ENCODE measurements at regions not wholly inside any gene's neighbourhood (a gene's known extent, or its start where the extent isn't known, plus 50 kb on each side); places are given as distances from the start of the nearest gene placed in this dataset.

- Histone ChIP-seq H3K79me1 (ENCODE audit: low read depth, low read length) (no peaks in the 10 kb centered on the region), H2BK5ac (ENCODE audit: low read length) (no peak overlapping the region), H3K27ac (replicated peaks; ENCODE audit: low read length) (no peak overlapping the region), H2BK15ac (ENCODE audit: low read length) (no peak overlapping the region), H3K4me1 (ENCODE audit: control insufficient read depth in 2 of 2, insufficient read depth in 1 of 2, low read depth in 1 of 2, low read length in 2 of 2) (no peaks in the 10 kb centered on the region), H3K4ac (ENCODE audit: low read length) (no peak overlapping the region), H4K8ac (ENCODE audit: low read depth, low read length) (no peak overlapping the region), H3K14ac (ENCODE audit: low read length) (no peak overlapping the region), H3K36me3 (replicated peaks in 1 of 2; ENCODE audit: control insufficient read depth in 2 of 2, insufficient read depth in 2 of 2, low read length in 2 of 2) (no peaks in the 10 kb centered on the region), H3K23ac (ENCODE audit: low read depth, low read length, poor library complexity) (no peak overlapping the region), H3K4me3 (ENCODE audit: low read length in 2 of 2) (no peak overlapping the region), H2BK12ac (ENCODE audit: low read length) (no peak overlapping the region), H2AFZ (ENCODE audit: low read length) (no peak overlapping the region), H3K9ac (ENCODE audit: low read depth, low read length, poor library complexity) (no peak overlapping the region), H2BK120ac (ENCODE audit: low read depth, low read length) (no peak overlapping the region), H3K9me3 (replicated peaks in 1 of 2; ENCODE audit: control insufficient read depth in 2 of 2, insufficient read depth in 1 of 2, low read depth in 1 of 2, low read length in 2 of 2) (peaks cover 0 to 4% of the 10 kb centered on the region in 2 donors), H3K4me2 (ENCODE audit: insufficient read depth, low read length, poor library complexity, severe bottlenecking) (no peak overlapping the region), H2AK5ac (ENCODE audit: low read depth, low read length) (no peak overlapping the region), H3K27me3 (ENCODE audit: control insufficient read depth in 3 of 3, insufficient read depth in 3 of 3, low read depth in 1 of 3, low read length in 3 of 3) (peaks cover 0 to 3% (median 0%) of the 10 kb centered on the region in 3 experiments), H4K91ac (ENCODE audit: low read depth, low read length, poor library complexity) (no peak overlapping the region), H3K18ac (ENCODE audit: low read length) (no peak overlapping the region)
- DNase-seq (ENCODE audit: low spot score): no peak
- no CpG with 5 or more reads among the region's 1 CpG for WGBS, 2 donors (ENCODE audit: extremely low coverage in 2 of 2, insufficient read length in 2 of 2, insufficient replicate concordance in 1 of 2)
These were observed 167.3 kb upstream of the THBS1 start for GRCh38 chr15:39413558-39413957.

- H2BK120ac ChIP-seq (ENCODE audit: low read depth, low read length): no peak overlapping the region
- H3K4ac ChIP-seq (ENCODE audit: low read length): no peak overlapping the region
- no peak overlapping the region for H3K14ac ChIP-seq (ENCODE audit: low read length)
- H3K4me3 ChIP-seq (ENCODE audit: low read length in 2 of 2): no peak overlapping the region
- H2AK5ac ChIP-seq (ENCODE audit: low read depth, low read length): no peak overlapping the region
- H3K9me3 ChIP-seq (replicated peaks in 1 of 2; ENCODE audit: control insufficient read depth in 2 of 2, insufficient read depth in 1 of 2, low read depth in 1 of 2, low read length in 2 of 2): peaks cover 0 to 4% of the 10 kb centered on the region in 2 donors
- no peak for DNase-seq (ENCODE audit: low spot score)
- H3K4me1 ChIP-seq (ENCODE audit: control insufficient read depth in 2 of 2, insufficient read depth in 1 of 2, low read depth in 1 of 2, low read length in 2 of 2): no peaks in the 10 kb centered on the region
- no CpG with 5 or more reads among the region's 4 CpGs for WGBS, 2 donors (ENCODE audit: extremely low coverage in 2 of 2, insufficient read length in 2 of 2, insufficient replicate concordance in 1 of 2)
- no peak overlapping the region for H3K9ac ChIP-seq (ENCODE audit: low read depth, low read length, poor library complexity)
- H2AFZ ChIP-seq (ENCODE audit: low read length): no peak overlapping the region
- H3K27ac ChIP-seq (replicated peaks; ENCODE audit: low read length): no peak overlapping the region
- H2BK15ac ChIP-seq (ENCODE audit: low read length): no peak overlapping the region
- H4K91ac ChIP-seq (ENCODE audit: low read depth, low read length, poor library complexity): no peak overlapping the region
- H3K36me3 ChIP-seq (replicated peaks in 1 of 2; ENCODE audit: control insufficient read depth in 2 of 2, insufficient read depth in 2 of 2, low read length in 2 of 2): no peaks in the 10 kb centered on the region
- H3K23ac ChIP-seq (ENCODE audit: low read depth, low read length, poor library complexity): no peak overlapping the region
- no peak overlapping the region for H3K4me2 ChIP-seq (ENCODE audit: insufficient read depth, low read length, poor library complexity, severe bottlenecking)
- H2BK5ac ChIP-seq (ENCODE audit: low read length): no peak overlapping the region
- no peak overlapping the region for H2BK12ac ChIP-seq (ENCODE audit: low read length)
- peaks cover 0 to 3% (median 0%) of the 10 kb centered on the region in 3 experiments for H3K27me3 ChIP-seq (ENCODE audit: control insufficient read depth in 3 of 3, insufficient read depth in 3 of 3, low read depth in 1 of 3, low read length in 3 of 3)
- H4K8ac ChIP-seq (ENCODE audit: low read depth, low read length): no peak overlapping the region
- H3K79me1 ChIP-seq (ENCODE audit: low read depth, low read length): no peaks in the 10 kb centered on the region
- H3K18ac ChIP-seq (ENCODE audit: low read length): no peak overlapping the region
These were observed 166.7 kb upstream of the THBS1 start for GRCh38 chr15:39414201-39414600.

GRCh38 chr15:39415634-39416033, 165.2 kb upstream of the THBS1 start:
- Histone ChIP-seq H2BK120ac (ENCODE audit: low read depth, low read length) (no peak overlapping the region), H3K4ac (ENCODE audit: low read length) (no peak overlapping the region), H3K4me1 (ENCODE audit: control insufficient read depth in 2 of 2, insufficient read depth in 1 of 2, low read depth in 1 of 2, low read length in 2 of 2) (peaks cover 1 to 9% of the 10 kb centered on the region in 2 donors), H3K14ac (ENCODE audit: low read length) (no peak overlapping the region), H3K27me3 (ENCODE audit: control insufficient read depth in 3 of 3, insufficient read depth in 3 of 3, low read depth in 1 of 3, low read length in 3 of 3) (peaks cover 0 to 3% (median 0%) of the 10 kb centered on the region in 3 experiments), H3K23ac (ENCODE audit: low read depth, low read length, poor library complexity) (no peak overlapping the region), H3K9me3 (replicated peaks in 1 of 2; ENCODE audit: control insufficient read depth in 2 of 2, insufficient read depth in 1 of 2, low read depth in 1 of 2, low read length in 2 of 2) (peaks cover 0 to 4% of the 10 kb centered on the region in 2 donors), H3K27ac (replicated peaks; ENCODE audit: low read length) (no peak overlapping the region), H2BK5ac (ENCODE audit: low read length) (no peak overlapping the region), H3K4me2 (ENCODE audit: insufficient read depth, low read length, poor library complexity, severe bottlenecking) (no peak overlapping the region), H2BK12ac (ENCODE audit: low read length) (no peak overlapping the region), H3K18ac (ENCODE audit: low read length) (no peak overlapping the region), H2AFZ (ENCODE audit: low read length) (no peak overlapping the region), H4K91ac (ENCODE audit: low read depth, low read length, poor library complexity) (no peak overlapping the region), H4K8ac (ENCODE audit: low read depth, low read length) (no peak overlapping the region), H3K4me3 (ENCODE audit: low read length in 2 of 2) (no peak overlapping the region), H3K36me3 (replicated peaks in 1 of 2; ENCODE audit: control insufficient read depth in 2 of 2, insufficient read depth in 2 of 2, low read length in 2 of 2) (no peaks in the 10 kb centered on the region), H3K79me1 (ENCODE audit: low read depth, low read length) (no peaks in the 10 kb centered on the region), H3K9ac (ENCODE audit: low read depth, low read length, poor library complexity) (no peak overlapping the region), H2BK15ac (ENCODE audit: low read length) (no peak overlapping the region), H2AK5ac (ENCODE audit: low read depth, low read length) (peak overlapping the region; percentile 51)
- no peak for DNase-seq (ENCODE audit: low spot score)
- no CpG with 5 or more reads among the region's 2 CpGs for WGBS, 2 donors (ENCODE audit: extremely low coverage in 2 of 2, insufficient read length in 2 of 2, insufficient replicate concordance in 1 of 2)

- Histone ChIP-seq H4K91ac (ENCODE audit: low read depth, low read length, poor library complexity) (no peak overlapping the region), H4K8ac (ENCODE audit: low read depth, low read length) (no peak overlapping the region)
These were observed 164.6 kb upstream of the THBS1 start for GRCh38 chr15:39416258-39416657.

More at GRCh38 chr15:39416258-39416657, 164.6 kb upstream of the THBS1 start:
- H3K23ac ChIP-seq (ENCODE audit: low read depth, low read length, poor library complexity): no peak overlapping the region
- no peak overlapping the region for H2BK120ac ChIP-seq (ENCODE audit: low read depth, low read length)
- peaks cover 0 to 4% of the 10 kb centered on the region in 2 donors for H3K9me3 ChIP-seq (replicated peaks in 1 of 2; ENCODE audit: control insufficient read depth in 2 of 2, insufficient read depth in 1 of 2, low read depth in 1 of 2, low read length in 2 of 2)
- no peak overlapping the region for H2AK5ac ChIP-seq (ENCODE audit: low read depth, low read length)
- no peaks in the 10 kb centered on the region for H3K79me1 ChIP-seq (ENCODE audit: low read depth, low read length)
- H3K4me2 ChIP-seq (ENCODE audit: insufficient read depth, low read length, poor library complexity, severe bottlenecking): no peak overlapping the region
- H2BK15ac ChIP-seq (ENCODE audit: low read length): no peak overlapping the region
- no peak overlapping the region for H3K18ac ChIP-seq (ENCODE audit: low read length)
- H2AFZ ChIP-seq (ENCODE audit: low read length): no peak overlapping the region
- H2BK12ac ChIP-seq (ENCODE audit: low read length): no peak overlapping the region
- H3K4me1 ChIP-seq (ENCODE audit: control insufficient read depth in 2 of 2, insufficient read depth in 1 of 2, low read depth in 1 of 2, low read length in 2 of 2): peaks cover 1 to 9% of the 10 kb centered on the region in 2 donors
- peaks cover 0 to 3% (median 0%) of the 10 kb centered on the region in 3 experiments for H3K27me3 ChIP-seq (ENCODE audit: control insufficient read depth in 3 of 3, insufficient read depth in 3 of 3, low read depth in 1 of 3, low read length in 3 of 3)
- H3K36me3 ChIP-seq (replicated peaks in 1 of 2; ENCODE audit: control insufficient read depth in 2 of 2, insufficient read depth in 2 of 2, low read length in 2 of 2): no peaks in the 10 kb centered on the region
- H2BK5ac ChIP-seq (ENCODE audit: low read length): no peak overlapping the region
- no CpG with 5 or more reads among the region's 4 CpGs for WGBS, 2 donors (ENCODE audit: extremely low coverage in 2 of 2, insufficient read length in 2 of 2, insufficient replicate concordance in 1 of 2)
- no peak overlapping the region for H3K9ac ChIP-seq (ENCODE audit: low read depth, low read length, poor library complexity)
- H3K4ac ChIP-seq (ENCODE audit: low read length): no peak overlapping the region
- no peak overlapping the region for H3K27ac ChIP-seq (replicated peaks; ENCODE audit: low read length)
- no peak overlapping the region for H3K14ac ChIP-seq (ENCODE audit: low read length)
- DNase-seq (ENCODE audit: low spot score): no peak
- H3K4me3 ChIP-seq (ENCODE audit: low read length in 2 of 2): no peak overlapping the region

All from neuronal stem cell (in vitro differentiated cells).